ENCODE measurements at regions not wholly inside any gene's neighbourhood (a gene's known extent, or its start where the extent isn't known, plus 50 kb on each side); places are given as distances from the start of the nearest gene placed in this dataset.

DNA sequence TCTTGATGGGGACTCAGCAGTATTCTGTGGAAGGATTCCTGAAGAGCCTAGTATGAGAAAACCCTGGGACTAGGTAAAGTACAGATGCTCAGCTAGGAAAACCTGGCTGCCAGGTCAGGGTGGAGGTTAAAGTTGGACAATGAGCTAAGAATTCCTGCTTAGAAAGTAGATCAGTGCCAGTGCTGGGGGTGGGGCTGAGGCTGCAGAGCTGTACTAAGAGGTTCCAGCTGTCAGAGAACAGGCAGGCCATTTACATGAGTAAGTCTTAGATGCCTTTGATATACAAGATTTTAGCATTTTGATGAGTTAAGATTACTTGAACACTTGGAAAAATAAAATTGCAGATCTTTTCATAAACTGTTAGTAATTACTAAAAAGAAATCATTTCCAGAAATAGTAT lies 332.3 kb upstream of the NUDT12 start:
- intact Hi-C loops (cut with DNase I; ENCODE audit: low total_unique reads) = no loop called here
- in situ Hi-C loops (cut with MboI; ENCODE audit: low sequenced_read_pairs in 4 of 4) = no loop called here
- no peak overlapping the region for H3K4me3 ChIP-seq

DNA sequence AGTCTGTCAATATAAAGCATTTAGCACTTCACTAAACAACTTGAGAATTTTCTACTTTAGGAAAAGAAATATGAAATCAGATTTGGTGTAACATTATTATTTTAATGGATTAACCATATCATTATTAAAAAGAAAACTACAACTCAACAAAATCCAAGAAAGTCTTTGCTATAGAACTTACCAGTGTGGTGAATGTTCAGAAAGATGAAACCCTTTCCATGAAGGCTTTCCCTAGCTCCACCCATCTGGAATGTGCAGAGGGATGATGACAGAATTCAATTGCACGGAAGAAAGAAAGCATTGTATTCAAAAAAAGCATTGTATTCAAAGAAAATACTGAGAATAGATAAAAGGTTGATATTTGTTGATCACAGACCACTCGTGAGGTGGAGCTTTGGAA lies 328.6 kb upstream of the NUDT12 start:
- intact Hi-C loops (cut with DNase I; ENCODE audit: low total_unique reads) = no loop called here
- no peak for ATAC-seq

More for the DNA sequence above, 332.3 kb upstream of the NUDT12 start:
- ATAC-seq (no peak), DNase-seq (no peak)
- no peak for TF ChIP-seq POLR2A (IDR thresholded peaks at IDR 0.05)
- TF ChIP-seq, protein P1, sequence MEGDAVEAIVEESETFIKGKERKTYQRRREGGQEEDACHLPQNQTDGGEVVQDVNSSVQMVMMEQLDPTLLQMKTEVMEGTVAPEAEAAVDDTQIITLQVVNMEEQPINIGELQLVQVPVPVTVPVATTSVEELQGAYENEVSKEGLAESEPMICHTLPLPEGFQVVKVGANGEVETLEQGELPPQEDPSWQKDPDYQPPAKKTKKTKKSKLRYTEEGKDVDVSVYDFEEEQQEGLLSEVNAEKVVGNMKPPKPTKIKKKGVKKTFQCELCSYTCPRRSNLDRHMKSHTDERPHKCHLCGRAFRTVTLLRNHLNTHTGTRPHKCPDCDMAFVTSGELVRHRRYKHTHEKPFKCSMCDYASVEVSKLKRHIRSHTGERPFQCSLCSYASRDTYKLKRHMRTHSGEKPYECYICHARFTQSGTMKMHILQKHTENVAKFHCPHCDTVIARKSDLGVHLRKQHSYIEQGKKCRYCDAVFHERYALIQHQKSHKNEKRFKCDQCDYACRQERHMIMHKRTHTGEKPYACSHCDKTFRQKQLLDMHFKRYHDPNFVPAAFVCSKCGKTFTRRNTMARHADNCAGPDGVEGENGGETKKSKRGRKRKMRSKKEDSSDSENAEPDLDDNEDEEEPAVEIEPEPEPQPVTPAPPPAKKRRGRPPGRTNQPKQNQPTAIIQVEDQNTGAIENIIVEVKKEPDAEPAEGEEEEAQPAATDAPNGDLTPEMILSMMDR (IDR thresholded peaks at IDR 0.05 in 4 of 5, conservative IDR thresholded peaks at IDR 0.05 in 1 of 5) = no peak
- no peaks in the 10 kb centered on the region for H3K4me1 ChIP-seq
- H3K27me3 ChIP-seq = no peaks in the 10 kb centered on the region
- H3K9me3 ChIP-seq = no peaks in the 10 kb centered on the region
- no peaks in the 10 kb centered on the region for H3K36me3 ChIP-seq
- no peak overlapping the region for H3K27ac ChIP-seq

DNA sequence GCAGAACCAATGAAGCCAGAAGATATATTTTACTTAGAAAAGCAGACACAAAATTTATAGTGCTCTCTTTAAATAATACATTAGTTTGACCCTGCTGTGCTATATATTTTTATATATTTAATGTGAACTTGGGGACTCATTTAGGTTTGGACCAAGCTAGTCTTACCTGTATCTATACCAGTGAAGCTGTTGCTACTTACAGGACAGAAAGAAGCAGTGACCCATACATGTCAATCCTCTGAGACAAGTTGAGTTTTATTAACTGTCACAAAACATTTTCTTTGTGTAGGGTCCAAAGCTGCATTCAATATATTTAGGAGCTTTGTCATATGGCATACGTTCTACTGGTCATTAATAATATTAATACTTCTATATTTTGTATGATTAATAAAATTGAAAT lies 327.7 kb upstream of the NUDT12 start:
- in situ Hi-C loops (cut with MboI; ENCODE audit: low sequenced_read_pairs in 4 of 4) (no loop called here), intact Hi-C loops (cut with DNase I; ENCODE audit: low total_unique reads) (no loop called here)
- no peaks in the 10 kb centered on the region for H3K9me3 ChIP-seq
- no peaks in the 10 kb centered on the region for H3K27me3 ChIP-seq
- H3K27ac ChIP-seq = no peak overlapping the region
- H3K36me3 ChIP-seq = no peaks in the 10 kb centered on the region
- ATAC-seq (no peak), DNase-seq (no peak)
- no peak overlapping the region for H3K4me3 ChIP-seq
- TF ChIP-seq, protein P1 (IDR thresholded peaks at IDR 0.05 in 4 of 5, conservative IDR thresholded peaks at IDR 0.05 in 1 of 5) = no peak
- no peak for TF ChIP-seq POLR2A (IDR thresholded peaks at IDR 0.05)
- H3K4me1 ChIP-seq = no peaks in the 10 kb centered on the region

More for the DNA sequence above, 328.6 kb upstream of the NUDT12 start:
- TF ChIP-seq POLR2A (IDR thresholded peaks at IDR 0.05) = no peak
- TF ChIP-seq, protein P1 (IDR thresholded peaks at IDR 0.05 in 4 of 5, conservative IDR thresholded peaks at IDR 0.05 in 1 of 5) = no peak
- Histone ChIP-seq H3K27me3 (no peaks in the 10 kb centered on the region), H3K36me3 (no peaks in the 10 kb centered on the region), H3K9me3 (no peaks in the 10 kb centered on the region), H3K4me3 (no peak overlapping the region), H3K27ac (no peak overlapping the region), H3K4me1 (no peaks in the 10 kb centered on the region)
- no peak for DNase-seq
- in situ Hi-C loops (cut with MboI; ENCODE audit: low sequenced_read_pairs in 4 of 4) = no loop called here

DNA sequence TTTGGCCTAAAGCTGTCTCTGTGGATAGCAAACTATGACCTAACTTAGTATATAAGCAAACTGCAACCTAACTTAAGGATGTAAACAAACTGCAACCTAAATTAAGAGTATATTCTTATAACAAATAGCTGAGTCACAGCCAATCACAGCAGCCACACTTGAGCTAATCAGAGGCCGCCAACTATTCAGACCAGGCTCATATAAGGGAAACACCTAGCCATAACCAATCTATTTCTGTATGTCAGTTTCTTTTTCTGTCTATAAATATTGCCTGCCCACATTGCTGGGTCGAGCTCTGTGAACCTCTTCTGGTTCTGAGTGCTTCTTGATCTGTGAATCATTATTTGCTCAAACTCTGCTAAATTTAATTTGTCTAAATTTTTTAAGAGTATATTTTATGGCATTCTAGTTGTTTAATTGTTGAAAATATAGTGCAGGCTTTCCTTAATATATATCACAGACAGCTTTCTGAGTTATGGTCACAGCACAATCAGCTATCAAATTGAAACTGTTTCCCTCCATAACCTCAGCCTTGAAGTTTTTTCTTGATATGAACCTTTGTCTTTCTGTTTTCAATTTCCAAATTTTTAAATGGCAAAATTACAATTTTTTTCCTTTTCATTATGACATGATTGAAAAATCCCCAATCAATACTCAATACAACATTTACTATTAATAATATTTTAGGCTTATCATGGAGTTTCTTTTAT lies 327.1 kb upstream of the NUDT12 start:
- H3K4me1 ChIP-seq = no peaks in the 10 kb centered on the region
- in situ Hi-C loops (cut with MboI; ENCODE audit: low sequenced_read_pairs in 4 of 4) = no loop called here
- no peak overlapping the region for H3K4me3 ChIP-seq
- no peak for ATAC-seq
- H3K27ac ChIP-seq = no peak overlapping the region
- DNase-seq = no peak
- intact Hi-C loops (cut with DNase I; ENCODE audit: low total_unique reads) = no loop called here
- TF ChIP-seq POLR2A (IDR thresholded peaks at IDR 0.05) = no peak
- TF ChIP-seq, protein P1 (IDR thresholded peaks at IDR 0.05 in 4 of 5, conservative IDR thresholded peaks at IDR 0.05 in 1 of 5) = no peak
- H3K27me3 ChIP-seq = no peaks in the 10 kb centered on the region
- H3K36me3 ChIP-seq = no peaks in the 10 kb centered on the region
- no peaks in the 10 kb centered on the region for H3K9me3 ChIP-seq

DNA sequence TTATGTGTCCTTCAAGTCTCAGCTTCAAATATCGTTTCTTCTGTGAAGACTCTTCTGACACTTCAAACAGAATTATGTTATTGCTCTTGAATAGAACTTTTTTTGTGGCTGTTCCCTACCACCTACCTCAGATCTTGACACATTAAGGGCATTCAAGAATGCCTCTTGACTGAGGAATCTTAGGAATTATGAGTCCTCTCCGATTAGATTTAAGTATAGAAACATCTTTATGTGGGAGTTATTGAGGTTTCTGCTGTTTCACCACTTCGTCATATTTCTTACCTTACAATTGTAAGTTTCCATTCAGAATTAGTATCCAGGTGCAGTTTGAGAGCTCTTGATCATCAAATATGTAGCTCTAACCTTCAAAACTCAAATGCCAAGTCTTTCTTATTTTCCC lies 324.2 kb upstream of the NUDT12 start:
- in situ Hi-C loops (cut with MboI; ENCODE audit: low sequenced_read_pairs in 4 of 4) = no loop called here
- Histone ChIP-seq H3K4me1 (no peaks in the 10 kb centered on the region), H3K27me3 (no peaks in the 10 kb centered on the region), H3K4me3 (no peak overlapping the region), H3K36me3 (no peaks in the 10 kb centered on the region), H3K9me3 (no peaks in the 10 kb centered on the region), H3K27ac (no peak overlapping the region)
- ATAC-seq (no peak), DNase-seq (no peak)
- intact Hi-C loops (cut with DNase I; ENCODE audit: low total_unique reads) = no loop called here
- no peak for TF ChIP-seq POLR2A (IDR thresholded peaks at IDR 0.05)
- TF ChIP-seq, protein P1 (IDR thresholded peaks at IDR 0.05 in 4 of 5, conservative IDR thresholded peaks at IDR 0.05 in 1 of 5) = no peak
